GM23338 (cell line): ENCODE measurements at regions not wholly inside any gene's neighbourhood (a gene's known extent, or its start where the extent isn't known, plus 50 kb on each side); places are given as distances from the start of the nearest gene placed in this dataset.

ENCODE experiments used
- ATAC-seq: fragments of 200-7000 bp; cut with Tn5 transposase; 3 replicates; pipeline ENCODE4 v1.9.1; 2020
- DNase-seq: peaks from one replicate; pipeline ENCODE4 v3.0.0-alpha.2; 2015; ENCODE audit warnings: low spot score
- H2AFZ ChIP-seq: fragments of 200-600 bp; sonication (generic); 2 replicates; pipeline ENCODE4 v1.8.0; 2016; ENCODE audit warnings: antibody characterized with exemption, mild to moderate bottlenecking, moderate library complexity
- H3F3A ChIP-seq: fragments of 200-600 bp; sonication (generic); replicated peaks from 2 replicates; pipeline ENCODE4 v1.8.0; 2017; ENCODE audit warnings: antibody characterized with exemption, mixed run types, low read depth
- H3K27ac ChIP-seq: fragments of 200-600 bp; sonication (generic); 2 replicates; pipeline ENCODE4 v1.6.1; 2016; ENCODE audit warnings: low read depth
- H3K27me3 ChIP-seq: fragments of 200-600 bp; sonication (generic); 2 replicates; pipeline ENCODE4 v1.8.0; 2016; ENCODE audit warnings: mild to moderate bottlenecking, mixed run types, moderate library complexity; ENCODE audit not compliant: insufficient read depth
- H3K36me3 ChIP-seq: fragments of 200-600 bp; sonication (generic); 2 replicates; pipeline ENCODE4 v1.8.0; 2016; ENCODE audit warnings: mild to moderate bottlenecking; ENCODE audit not compliant: insufficient read depth
- H3K4me1 ChIP-seq: fragments of 200-600 bp; sonication (generic); 2 replicates; pipeline ENCODE4 v1.8.0; 2016; ENCODE audit warnings: mild to moderate bottlenecking, moderate library complexity; ENCODE audit not compliant: insufficient read depth
- H3K4me2 ChIP-seq: fragments of 200-600 bp; sonication (generic); 2 replicates; pipeline ENCODE4 v1.7.1; 2017; ENCODE audit warnings: mixed run types
- H3K4me3 ChIP-seq: fragments of 200-600 bp; sonication (generic); 2 replicates; pipeline ENCODE4 v1.6.1; 2016; ENCODE audit warnings: mixed run types
- H3K79me2 ChIP-seq: fragments of 200-600 bp; sonication (generic); replicated peaks from 2 replicates; pipeline ENCODE4 v1.8.0; 2017; ENCODE audit warnings: mild to moderate bottlenecking; ENCODE audit not compliant: insufficient read depth
- H3K9me2 ChIP-seq: fragments of 200-600 bp; sonication (generic); 2 replicates; pipeline ENCODE4 v1.8.0; 2017; ENCODE audit not compliant: insufficient read depth
- H4K20me1 ChIP-seq: fragments of 200-600 bp; sonication (generic); replicated peaks from 2 replicates; pipeline ENCODE4 v1.8.0; 2017; ENCODE audit warnings: mild to moderate bottlenecking; ENCODE audit not compliant: insufficient read depth
- H3K27ac Mint-ChIP-seq: 2 replicates; pipeline ENCODE4 v1.8.0; 2020; ENCODE audit warnings: inconsistent platforms, mild to moderate bottlenecking, moderate library complexity, mixed read lengths
- H3K27me3 Mint-ChIP-seq: 3 replicates; pipeline ENCODE4 v1.8.0; 2022; ENCODE audit warnings: low read depth, mild to moderate bottlenecking, moderate library complexity, mixed read lengths, inconsistent platforms; ENCODE audit not compliant: insufficient read depth, poor library complexity
- H3K36me3 Mint-ChIP-seq: 3 replicates; pipeline ENCODE4 v1.8.0; 2021; ENCODE audit warnings: low read depth, mild to moderate bottlenecking, inconsistent platforms, moderate library complexity, mixed read lengths
- H3K4me1 Mint-ChIP-seq: 3 replicates; pipeline ENCODE4 v1.8.0; 2020; ENCODE audit warnings: mild to moderate bottlenecking, inconsistent platforms, mixed read lengths
- H3K4me3 Mint-ChIP-seq: 3 replicates; pipeline ENCODE4 v1.8.0; 2021; ENCODE audit warnings: moderate library complexity, mild to moderate bottlenecking, inconsistent platforms, mixed read lengths
- H3K9me3 Mint-ChIP-seq: 3 replicates; pipeline ENCODE4 v1.8.0; 2020; ENCODE audit warnings: moderate library complexity, mild to moderate bottlenecking, inconsistent platforms, mixed read lengths
- CREB1 ChIP-seq: fragments of 250-450 bp; sonication (Bioruptor Pico); IDR thresholded peaks from 2 replicates; pipeline ENCODE4 v1.5.0; 2020; ENCODE audit warnings: low read depth, mild to moderate bottlenecking, moderate library complexity
- EZH2 ChIP-seq: fragments of 200-600 bp; sonication (generic); IDR thresholded peaks from one replicate; pipeline ENCODE4 v1.8.0; 2017; ENCODE audit warnings: antibody characterized with exemption, mild to moderate bottlenecking, low read depth; ENCODE audit not compliant: unreplicated experiment
- EZH2phosphoT487 ChIP-seq: fragments of 200-600 bp; sonication (generic); IDR thresholded peaks from one replicate; pipeline ENCODE4 v1.8.1; 2018; ENCODE audit warnings: antibody characterized with exemption; ENCODE audit not compliant: unreplicated experiment
- JUNB ChIP-seq: IDR thresholded peaks from one replicate; pipeline ENCODE4 v1.6.1; 2016; ENCODE audit warnings: antibody characterized with exemption; ENCODE audit not compliant: unreplicated experiment
- NANOG ChIP-seq: IDR thresholded peaks from 2 replicates; pipeline ENCODE4 v1.6.1; 2016; ENCODE audit warnings: antibody characterized with exemption, borderline replicate concordance
- POLR2AphosphoS5 ChIP-seq: IDR thresholded peaks from 2 replicates; pipeline ENCODE4 v1.6.1; 2016; ENCODE audit warnings: antibody characterized with exemption, low read depth
- REST ChIP-seq: IDR thresholded peaks from one replicate; pipeline ENCODE4 v1.6.1; 2018; ENCODE audit warnings: antibody characterized with exemption; ENCODE audit not compliant: unreplicated experiment
- ZNF331 ChIP-seq: fragments of 250-450 bp; sonication (Bioruptor Pico); IDR thresholded peaks from 2 replicates; pipeline ENCODE4 v1.5.0; 2020; ENCODE audit warnings: low read depth, mild to moderate bottlenecking, moderate library complexity
- TF ChIP-seq, protein P1 (sequence below): fragments of 250-450 bp; sonication (Bioruptor Pico); IDR thresholded peaks from 2 replicates; pipeline ENCODE4 v1.5.0; 2020; ENCODE audit warnings: mild to moderate bottlenecking, moderate library complexity
- TF ChIP-seq, protein P2 (sequence below), 2 experiments: fragments of 200-600 bp in 1 of 2; sonication (generic) in 1 of 2; conservative IDR thresholded peaks; 2 replicates each; pipeline versions ENCODE4 v1.5.1 to v1.6.1; 2016 to 2017; ENCODE audit warnings: antibody characterized with exemption in 2 of 2, low read depth in 2 of 2, mild to moderate bottlenecking in 2 of 2, moderate library complexity in 1 of 2

DNA sequence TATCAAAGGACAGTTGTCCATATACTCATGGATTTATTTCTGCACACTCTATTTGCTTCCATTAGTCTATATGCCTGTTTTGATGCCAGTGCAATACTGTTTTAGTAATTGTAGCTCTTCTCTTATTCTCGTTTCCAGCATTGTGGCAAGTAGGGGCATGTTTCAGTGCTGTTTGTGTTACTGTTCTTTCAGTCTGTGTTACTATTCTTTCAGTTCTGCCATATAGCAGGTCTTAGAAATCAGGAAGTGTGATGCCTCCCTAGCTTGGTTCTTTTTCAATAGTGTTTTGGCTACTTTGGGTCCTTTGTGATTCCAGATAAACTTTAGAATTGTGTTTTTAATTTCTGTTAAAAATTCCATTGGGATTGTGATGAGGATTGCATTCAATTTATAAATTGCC is 180.5 kb upstream of the PTPRD start (continued):
- TF ChIP-seq, protein P1, sequence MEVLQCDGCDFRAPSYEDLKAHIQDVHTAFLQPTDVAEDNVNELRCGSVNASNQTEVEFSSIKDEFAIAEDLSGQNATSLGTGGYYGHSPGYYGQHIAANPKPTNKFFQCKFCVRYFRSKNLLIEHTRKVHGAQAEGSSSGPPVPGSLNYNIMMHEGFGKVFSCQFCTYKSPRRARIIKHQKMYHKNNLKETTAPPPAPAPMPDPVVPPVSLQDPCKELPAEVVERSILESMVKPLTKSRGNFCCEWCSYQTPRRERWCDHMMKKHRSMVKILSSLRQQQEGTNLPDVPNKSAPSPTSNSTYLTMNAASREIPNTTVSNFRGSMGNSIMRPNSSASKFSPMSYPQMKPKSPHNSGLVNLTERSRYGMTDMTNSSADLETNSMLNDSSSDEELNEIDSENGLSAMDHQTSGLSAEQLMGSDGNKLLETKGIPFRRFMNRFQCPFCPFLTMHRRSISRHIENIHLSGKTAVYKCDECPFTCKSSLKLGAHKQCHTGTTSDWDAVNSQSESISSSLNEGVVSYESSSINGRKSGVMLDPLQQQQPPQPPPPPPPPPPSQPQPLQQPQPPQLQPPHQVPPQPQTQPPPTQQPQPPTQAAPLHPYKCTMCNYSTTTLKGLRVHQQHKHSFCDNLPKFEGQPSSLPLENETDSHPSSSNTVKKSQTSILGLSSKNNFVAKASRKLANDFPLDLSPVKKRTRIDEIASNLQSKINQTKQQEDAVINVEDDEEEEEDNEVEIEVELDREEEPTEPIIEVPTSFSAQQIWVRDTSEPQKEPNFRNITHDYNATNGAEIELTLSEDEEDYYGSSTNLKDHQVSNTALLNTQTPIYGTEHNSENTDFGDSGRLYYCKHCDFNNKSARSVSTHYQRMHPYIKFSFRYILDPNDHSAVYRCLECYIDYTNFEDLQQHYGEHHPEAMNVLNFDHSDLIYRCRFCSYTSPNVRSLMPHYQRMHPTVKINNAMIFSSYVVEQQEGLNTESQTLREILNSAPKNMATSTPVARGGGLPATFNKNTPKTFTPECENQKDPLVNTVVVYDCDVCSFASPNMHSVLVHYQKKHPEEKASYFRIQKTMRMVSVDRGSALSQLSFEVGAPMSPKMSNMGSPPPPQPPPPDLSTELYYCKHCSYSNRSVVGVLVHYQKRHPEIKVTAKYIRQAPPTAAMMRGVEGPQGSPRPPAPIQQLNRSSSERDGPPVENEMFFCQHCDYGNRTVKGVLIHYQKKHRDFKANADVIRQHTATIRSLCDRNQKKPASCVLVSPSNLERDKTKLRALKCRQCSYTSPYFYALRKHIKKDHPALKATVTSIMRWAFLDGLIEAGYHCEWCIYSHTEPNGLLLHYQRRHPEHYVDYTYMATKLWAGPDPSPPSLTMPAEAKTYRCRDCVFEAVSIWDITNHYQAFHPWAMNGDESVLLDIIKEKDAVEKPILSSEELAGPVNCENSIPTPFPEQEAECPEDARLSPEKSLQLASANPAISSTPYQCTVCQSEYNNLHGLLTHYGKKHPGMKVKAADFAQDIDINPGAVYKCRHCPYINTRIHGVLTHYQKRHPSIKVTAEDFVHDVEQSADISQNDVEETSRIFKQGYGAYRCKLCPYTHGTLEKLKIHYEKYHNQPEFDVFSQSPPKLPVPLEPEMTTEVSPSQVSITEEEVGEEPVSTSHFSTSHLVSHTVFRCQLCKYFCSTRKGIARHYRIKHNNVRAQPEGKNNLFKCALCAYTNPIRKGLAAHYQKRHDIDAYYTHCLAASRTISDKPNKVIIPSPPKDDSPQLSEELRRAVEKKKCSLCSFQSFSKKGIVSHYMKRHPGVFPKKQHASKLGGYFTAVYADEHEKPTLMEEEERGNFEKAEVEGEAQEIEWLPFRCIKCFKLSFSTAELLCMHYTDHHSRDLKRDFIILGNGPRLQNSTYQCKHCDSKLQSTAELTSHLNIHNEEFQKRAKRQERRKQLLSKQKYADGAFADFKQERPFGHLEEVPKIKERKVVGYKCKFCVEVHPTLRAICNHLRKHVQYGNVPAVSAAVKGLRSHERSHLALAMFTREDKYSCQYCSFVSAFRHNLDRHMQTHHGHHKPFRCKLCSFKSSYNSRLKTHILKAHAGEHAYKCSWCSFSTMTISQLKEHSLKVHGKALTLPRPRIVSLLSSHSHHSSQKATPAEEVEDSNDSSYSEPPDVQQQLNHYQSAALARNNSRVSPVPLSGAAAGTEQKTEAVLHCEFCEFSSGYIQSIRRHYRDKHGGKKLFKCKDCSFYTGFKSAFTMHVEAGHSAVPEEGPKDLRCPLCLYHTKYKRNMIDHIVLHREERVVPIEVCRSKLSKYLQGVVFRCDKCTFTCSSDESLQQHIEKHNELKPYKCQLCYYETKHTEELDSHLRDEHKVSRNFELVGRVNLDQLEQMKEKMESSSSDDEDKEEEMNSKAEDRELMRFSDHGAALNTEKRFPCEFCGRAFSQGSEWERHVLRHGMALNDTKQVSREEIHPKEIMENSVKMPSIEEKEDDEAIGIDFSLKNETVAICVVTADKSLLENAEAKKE (CRISPR knock-in tag), result no peak
- TF ChIP-seq EZH2phosphoT487 (no peak), CREB1 (CRISPR knock-in tag) (no peak), JUNB (no peak), ZNF331 (CRISPR knock-in tag) (no peak), EZH2 (no peak)

DNA sequence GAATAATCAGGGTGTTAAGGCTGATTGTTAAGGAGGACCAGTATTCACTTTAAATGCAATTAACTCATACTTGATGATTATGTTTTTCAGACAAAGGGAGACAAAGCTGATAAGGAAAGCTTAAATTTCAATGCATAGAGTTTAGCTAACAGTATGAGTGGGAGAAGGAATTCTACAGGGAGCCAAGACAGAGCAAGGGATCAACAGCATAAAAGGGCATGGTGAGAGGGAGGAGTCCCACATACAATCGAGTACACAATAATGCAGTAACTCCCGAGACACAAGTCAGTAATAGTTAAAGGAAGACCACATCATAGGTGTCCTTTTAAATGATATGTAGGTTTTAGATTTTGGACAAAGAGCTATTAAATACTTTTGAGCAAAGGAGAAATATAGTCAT is 191.7 kb upstream of the PTPRD start:
- no peak; the same call in 2 of the 3 replicates for ATAC-seq
- Histone ChIP-seq H3K36me3 (no peaks in the 10 kb centered on the region), H3K27ac (no peak overlapping the region)

More for the DNA sequence above, 191.7 kb upstream of the PTPRD start:
- Mint-ChIP-seq H3K27ac (no peak overlapping the region), H3K36me3 (no peaks in the 10 kb centered on the region), H3K4me3 (no peak overlapping the region), H3K9me3 (no peaks in the 10 kb centered on the region; the same call in 2 of the 3 replicates), H3K4me1 (peaks cover 8% of the 10 kb centered on the region; the same call in 2 of the 3 replicates), H3K27me3 (no peaks in the 10 kb centered on the region)
- H3K27me3 ChIP-seq, result no peaks in the 10 kb centered on the region
- no peaks in the 10 kb centered on the region for H3K79me2 ChIP-seq
- no peaks in the 10 kb centered on the region for H3F3A ChIP-seq
- TF ChIP-seq CREB1 (CRISPR knock-in tag) (no peak), POLR2AphosphoS5 (no peak), ZNF331 (CRISPR knock-in tag) (no peak), NANOG (no peak), REST (no peak), JUNB (no peak)
- TF ChIP-seq, protein P2, sequence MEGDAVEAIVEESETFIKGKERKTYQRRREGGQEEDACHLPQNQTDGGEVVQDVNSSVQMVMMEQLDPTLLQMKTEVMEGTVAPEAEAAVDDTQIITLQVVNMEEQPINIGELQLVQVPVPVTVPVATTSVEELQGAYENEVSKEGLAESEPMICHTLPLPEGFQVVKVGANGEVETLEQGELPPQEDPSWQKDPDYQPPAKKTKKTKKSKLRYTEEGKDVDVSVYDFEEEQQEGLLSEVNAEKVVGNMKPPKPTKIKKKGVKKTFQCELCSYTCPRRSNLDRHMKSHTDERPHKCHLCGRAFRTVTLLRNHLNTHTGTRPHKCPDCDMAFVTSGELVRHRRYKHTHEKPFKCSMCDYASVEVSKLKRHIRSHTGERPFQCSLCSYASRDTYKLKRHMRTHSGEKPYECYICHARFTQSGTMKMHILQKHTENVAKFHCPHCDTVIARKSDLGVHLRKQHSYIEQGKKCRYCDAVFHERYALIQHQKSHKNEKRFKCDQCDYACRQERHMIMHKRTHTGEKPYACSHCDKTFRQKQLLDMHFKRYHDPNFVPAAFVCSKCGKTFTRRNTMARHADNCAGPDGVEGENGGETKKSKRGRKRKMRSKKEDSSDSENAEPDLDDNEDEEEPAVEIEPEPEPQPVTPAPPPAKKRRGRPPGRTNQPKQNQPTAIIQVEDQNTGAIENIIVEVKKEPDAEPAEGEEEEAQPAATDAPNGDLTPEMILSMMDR (conservative IDR thresholded peaks at IDR 0.05; ENCODE audit: low read depth in 2 of 2), result no peak
- H3K9me2 ChIP-seq, result no peaks in the 10 kb centered on the region
- H4K20me1 ChIP-seq, result no peaks in the 10 kb centered on the region
- H2AFZ ChIP-seq, result no peak overlapping the region; the same call in 1 of the 2 replicates
- no peak for DNase-seq
- no peak overlapping the region for H3K4me3 ChIP-seq
- H3K4me1 ChIP-seq, result no peaks in the 10 kb centered on the region
- H3K4me2 ChIP-seq, result no peak overlapping the region
